ENCODE measurements at regions not wholly inside any gene's neighbourhood (a gene's known extent, or its start where the extent isn't known, plus 50 kb on each side); places are given as distances from the start of the nearest gene placed in this dataset.

DNA sequence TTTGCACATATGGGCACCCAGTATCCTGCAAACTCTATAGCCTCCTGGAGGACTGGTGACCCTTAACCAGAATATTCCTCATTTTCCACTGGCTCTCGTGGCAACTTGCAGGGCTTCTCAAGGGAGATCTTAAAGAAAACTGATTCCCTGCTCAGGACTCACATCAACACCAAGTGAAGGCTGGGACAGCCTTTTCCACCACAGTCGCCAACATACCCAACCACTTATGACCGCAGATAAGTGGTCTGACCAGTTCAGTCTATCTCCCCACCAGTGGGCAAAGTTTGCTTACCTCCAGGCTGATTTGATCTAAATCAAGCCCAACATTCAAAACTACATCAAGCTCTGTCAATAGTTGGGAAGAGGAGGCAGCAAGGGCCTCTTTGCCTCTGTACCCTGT lies 289.3 kb upstream of the GATB start:
- no peak for TF ChIP-seq POLR2A (IDR thresholded peaks at IDR 0.05)
- TF ChIP-seq, protein P1, sequence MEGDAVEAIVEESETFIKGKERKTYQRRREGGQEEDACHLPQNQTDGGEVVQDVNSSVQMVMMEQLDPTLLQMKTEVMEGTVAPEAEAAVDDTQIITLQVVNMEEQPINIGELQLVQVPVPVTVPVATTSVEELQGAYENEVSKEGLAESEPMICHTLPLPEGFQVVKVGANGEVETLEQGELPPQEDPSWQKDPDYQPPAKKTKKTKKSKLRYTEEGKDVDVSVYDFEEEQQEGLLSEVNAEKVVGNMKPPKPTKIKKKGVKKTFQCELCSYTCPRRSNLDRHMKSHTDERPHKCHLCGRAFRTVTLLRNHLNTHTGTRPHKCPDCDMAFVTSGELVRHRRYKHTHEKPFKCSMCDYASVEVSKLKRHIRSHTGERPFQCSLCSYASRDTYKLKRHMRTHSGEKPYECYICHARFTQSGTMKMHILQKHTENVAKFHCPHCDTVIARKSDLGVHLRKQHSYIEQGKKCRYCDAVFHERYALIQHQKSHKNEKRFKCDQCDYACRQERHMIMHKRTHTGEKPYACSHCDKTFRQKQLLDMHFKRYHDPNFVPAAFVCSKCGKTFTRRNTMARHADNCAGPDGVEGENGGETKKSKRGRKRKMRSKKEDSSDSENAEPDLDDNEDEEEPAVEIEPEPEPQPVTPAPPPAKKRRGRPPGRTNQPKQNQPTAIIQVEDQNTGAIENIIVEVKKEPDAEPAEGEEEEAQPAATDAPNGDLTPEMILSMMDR (IDR thresholded peaks at IDR 0.05), result no peak
- Histone ChIP-seq H3K4me3 (no peak overlapping the region), H3K27ac (no peak overlapping the region), H3K9me3 (no peaks in the 10 kb centered on the region), H3K36me3 (no peaks in the 10 kb centered on the region), H3K4me1 (peaks cover 0 to 17% (median 9%) of the 10 kb centered on the region in 12 donors), H3K27me3 (peaks cover 0 to 12% (median 0%) of the 10 kb centered on the region in 9 donors)
- WGBS, 4 donors, result 73 to 89% (median 85%) methylated on average over 3 of the region's 3 CpGs
- ATAC-seq, result no peak
- DNase-seq, result no peak
- intact Hi-C loops (cut with DNase I), result no loop called here

DNA sequence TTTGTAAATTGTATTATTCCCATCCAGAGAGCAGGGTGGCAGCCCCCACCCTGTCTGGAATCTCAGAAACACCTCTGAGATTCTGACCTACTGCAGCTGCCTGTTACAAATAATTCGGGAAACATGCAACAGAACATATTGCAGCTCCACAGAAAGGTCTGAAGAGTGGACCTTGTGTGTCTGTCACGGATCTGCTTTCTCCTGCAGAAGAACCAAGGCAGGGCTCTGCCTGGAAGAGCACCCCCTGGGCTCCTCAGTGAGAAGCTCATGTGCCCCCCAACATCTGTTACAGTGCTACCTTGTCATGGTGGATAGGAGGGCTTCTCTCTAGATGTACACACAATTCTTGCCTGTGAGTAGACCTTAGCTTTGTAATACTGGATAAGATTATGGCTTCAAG lies 286.6 kb upstream of the GATB start:
- intact Hi-C loops (cut with DNase I), result loop anchor here in 5 of 10 donors (10.0 kb wide), 5 partner anchors 243 to 327 kb away; no protein-coding TSS in a partner anchor
- 89 to 100% (median 93%) methylated on average over 2 of the region's 2 CpGs for whole genome bisulfite sequencing, 4 donors
- Histone ChIP-seq H3K9me3 (peaks cover 0 to 10% (median 0%) of the 10 kb centered on the region in 12 donors), H3K27me3 (peaks cover 0 to 17% (median 0%) of the 10 kb centered on the region in 9 donors), H3K27ac (no peak overlapping the region), H3K4me3 (no peak overlapping the region), H3K36me3 (no peaks in the 10 kb centered on the region), H3K4me1 (peaks cover 0 to 17% (median 9%) of the 10 kb centered on the region in 12 donors)
- no peak for DNase-seq
- no peak for ATAC-seq
- TF ChIP-seq, protein P1 (IDR thresholded peaks at IDR 0.05), result no peak

DNA sequence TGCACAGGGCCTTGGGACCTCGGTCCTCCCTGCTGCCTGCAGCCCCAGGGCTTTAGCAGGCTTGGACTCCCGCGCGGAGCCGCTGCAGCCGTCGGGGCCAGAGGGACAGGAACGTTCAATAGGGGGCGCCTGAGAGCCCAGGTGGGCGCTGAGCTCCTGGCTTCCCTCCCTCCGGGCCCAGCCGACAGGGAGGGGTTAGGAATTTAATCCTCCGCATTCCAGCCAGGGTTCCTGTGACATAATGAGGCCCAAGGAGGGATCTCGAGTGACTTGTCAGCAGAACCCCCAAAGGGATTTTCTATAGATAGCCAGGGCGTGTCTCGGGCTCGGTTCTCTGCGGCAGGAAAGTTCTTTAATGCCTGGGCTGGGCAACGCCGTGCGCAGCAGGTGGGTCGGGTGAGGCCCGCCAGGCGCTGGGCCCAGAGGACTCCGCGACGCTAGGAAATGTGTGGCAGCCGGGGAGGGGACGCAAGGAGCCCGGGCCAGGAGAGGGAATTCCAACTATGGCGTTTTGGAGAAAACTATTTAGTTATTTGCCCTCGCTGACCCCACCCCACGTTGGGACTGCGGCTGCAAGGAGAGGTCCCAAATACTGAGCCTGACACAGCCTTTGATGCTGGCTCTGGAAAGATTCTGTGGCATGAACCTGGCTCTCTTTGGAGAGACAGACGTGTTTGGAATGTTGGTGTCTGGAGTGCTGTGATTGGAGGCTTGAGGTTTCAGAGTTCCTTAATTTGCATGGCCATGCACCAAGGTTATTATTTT lies 285.2 kb upstream of the GATB start:
- DNase-seq (peak in 4 of 5 donors; percentile 42 to 77 (median 46)), ATAC-seq (peak in 3 of 4 donors; percentile 64 to 78 (median 68))
- intact Hi-C loops (cut with DNase I), result loop anchor here in 5 of 10 donors (10.0 kb wide), 5 partner anchors 241 to 329 kb away; no protein-coding TSS in a partner anchor
- TF ChIP-seq POLR2A (IDR thresholded peaks at IDR 0.05), result no peak
- TF ChIP-seq, protein P1 (IDR thresholded peaks at IDR 0.05), result peak; percentile 44 to 73 (median 50)
- peaks cover 0 to 10% (median 0%) of the 10 kb centered on the region in 12 donors for H3K9me3 ChIP-seq
- H3K27ac ChIP-seq, result peak overlapping the region in 7 of 12 donors; percentile 23 to 66 (median 57)
- no peaks in the 10 kb centered on the region for H3K36me3 ChIP-seq
- peaks cover 0 to 17% (median 0%) of the 10 kb centered on the region in 9 donors for H3K27me3 ChIP-seq
- WGBS, 4 donors, result 9 to 17% (median 12%) methylated on average over 14 to 35 of the region's 35 CpGs
- H3K4me3 ChIP-seq, result peak overlapping the region in 7 of 12 donors; percentile 4 to 24 (median 19)
- peaks cover 0 to 17% (median 9%) of the 10 kb centered on the region in 12 donors for H3K4me1 ChIP-seq

DNA sequence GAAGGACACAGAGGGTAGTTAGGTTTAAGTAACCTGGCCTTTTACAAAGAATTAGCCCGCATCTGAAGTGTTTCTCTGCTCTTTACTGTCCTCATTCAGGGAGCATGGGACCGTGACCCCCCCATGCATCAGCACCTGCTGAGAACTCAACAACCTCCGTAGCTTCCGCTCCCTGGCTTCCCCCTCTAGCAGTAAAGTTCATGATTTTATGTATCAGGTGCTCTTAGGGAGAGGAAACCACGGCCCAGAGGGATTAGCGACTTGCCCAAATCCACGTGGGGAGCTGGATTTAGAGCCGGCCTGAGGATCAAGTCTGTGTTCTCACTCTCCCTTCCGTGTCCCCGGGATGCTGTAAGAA lies 284.6 kb upstream of the GATB start:
- peak overlapping the region in 4 of 12 donors; percentile 37 to 66 (median 60) for H3K27ac ChIP-seq

More for the DNA sequence above, 284.6 kb upstream of the GATB start:
- H3K9me3 ChIP-seq, result peaks cover 0 to 10% (median 0%) of the 10 kb centered on the region in 12 donors
- no peak for DNase-seq
- peaks cover 0 to 17% (median 0%) of the 10 kb centered on the region in 9 donors for H3K27me3 ChIP-seq
- H3K4me1 ChIP-seq, result peaks cover 0 to 17% (median 9%) of the 10 kb centered on the region in 12 donors
- intact Hi-C loops (cut with DNase I), result loop anchor here in 5 of 10 donors (10.0 kb wide), 5 partner anchors 241 to 329 kb away; no protein-coding TSS in a partner anchor
- peak overlapping the region in 4 of 12 donors; percentile 4 to 24 (median 20) for H3K4me3 ChIP-seq
- TF ChIP-seq, protein P1 (IDR thresholded peaks at IDR 0.05), result no peak
- TF ChIP-seq POLR2A (IDR thresholded peaks at IDR 0.05), result no peak
- 39 to 62% (median 51%) methylated on average over 8 to 10 of the region's 10 CpGs for WGBS, 4 donors
- H3K36me3 ChIP-seq, result no peaks in the 10 kb centered on the region
- ATAC-seq, result no peak
